BLaER1 (cell line): ENCODE measurements at regions not wholly inside any gene's neighbourhood (a gene's known extent, or its start where the extent isn't known, plus 50 kb on each side); places are given as distances from the start of the nearest gene placed in this dataset.

ENCODE experiments used
- H3K27ac ChIP-seq: shearing (Covaris generic); formaldehyde crosslinking; 2 replicates; pipeline ENCODE4 v1.8.1; 2022
- H3K27me3 ChIP-seq: shearing (Covaris generic); formaldehyde crosslinking; 2 replicates; pipeline ENCODE4 v1.8.1; 2022
- H3K36me3 ChIP-seq: shearing (Covaris generic); formaldehyde crosslinking; 2 replicates; pipeline ENCODE4 v1.8.1; 2022
- H3K4me1 ChIP-seq: shearing (Covaris generic); formaldehyde crosslinking; 2 replicates; pipeline ENCODE4 v1.8.1; 2022
- H3K4me2 ChIP-seq: shearing (Covaris generic); formaldehyde crosslinking; 2 replicates; pipeline ENCODE4 v1.8.1; 2022
- H3K4me3 ChIP-seq: shearing (Covaris generic); formaldehyde crosslinking; 2 replicates; pipeline ENCODE4 v1.8.1; 2022
- H3K9ac ChIP-seq: shearing (Covaris generic); formaldehyde crosslinking; 2 replicates; pipeline ENCODE4 v1.8.1; 2022
- H3K9me3 ChIP-seq: shearing (Covaris generic); formaldehyde crosslinking; 2 replicates; pipeline ENCODE4 v1.8.1; 2022
- H4K20me1 ChIP-seq: shearing (Covaris generic); formaldehyde crosslinking; 2 replicates; pipeline ENCODE4 v1.8.1; 2022
- Cebpa-rat ChIP-seq: shearing (Covaris generic); IDR thresholded peaks from 2 replicates; pipeline ENCODE4 v1.8.1; 2022

- Histone ChIP-seq H3K36me3 (no peaks in the 10 kb centered on the region), H4K20me1 (no peaks in the 10 kb centered on the region), H3K9ac (no peak overlapping the region), H3K4me1 (peaks cover 28% of the 10 kb centered on the region), H3K9me3 (no peaks in the 10 kb centered on the region), H3K27me3 (no peaks in the 10 kb centered on the region), H3K4me3 (no peak overlapping the region), H3K4me2 (no peak overlapping the region), H3K27ac (no peak overlapping the region)
- TF ChIP-seq Cebpa-rat: no peak
These were observed 296.6 kb upstream of the LMCD1 start for GRCh38 chr3:8204853-8205650.

- Histone ChIP-seq H3K27ac (no peak overlapping the region), H3K9ac (no peak overlapping the region), H3K4me2 (no peak overlapping the region), H3K4me1 (peaks cover 25% of the 10 kb centered on the region), H3K27me3 (no peaks in the 10 kb centered on the region), H3K36me3 (no peaks in the 10 kb centered on the region), H4K20me1 (no peaks in the 10 kb centered on the region), H3K4me3 (no peak overlapping the region), H3K9me3 (no peaks in the 10 kb centered on the region)
- no peak for TF ChIP-seq Cebpa-rat
These were observed 295.7 kb upstream of the LMCD1 start for GRCh38 chr3:8205881-8206280.

- Histone ChIP-seq H3K27ac (no peak overlapping the region), H3K4me1 (peaks cover 13% of the 10 kb centered on the region), H3K4me2 (peak overlapping the region; percentile 38), H3K9me3 (no peaks in the 10 kb centered on the region), H4K20me1 (no peaks in the 10 kb centered on the region), H3K9ac (no peak overlapping the region), H3K27me3 (no peaks in the 10 kb centered on the region), H3K4me3 (no peak overlapping the region), H3K36me3 (no peaks in the 10 kb centered on the region)
- TF ChIP-seq Cebpa-rat: no peak
These were observed 294.5 kb upstream of the LMCD1 start for GRCh38 chr3:8206971-8207617.

- peaks cover 10% of the 10 kb centered on the region for H3K4me1 ChIP-seq
- no peaks in the 10 kb centered on the region for H3K36me3 ChIP-seq
- H3K27ac ChIP-seq: no peak overlapping the region
- H4K20me1 ChIP-seq: no peaks in the 10 kb centered on the region
- H3K4me3 ChIP-seq: no peak overlapping the region
- TF ChIP-seq Cebpa-rat: no peak
- H3K9me3 ChIP-seq: no peaks in the 10 kb centered on the region
- no peak overlapping the region for H3K9ac ChIP-seq
- no peak overlapping the region for H3K4me2 ChIP-seq
- H3K27me3 ChIP-seq: no peaks in the 10 kb centered on the region
These were observed 290.7 kb upstream of the LMCD1 start for GRCh38 chr3:8210882-8211341.

- H3K9ac ChIP-seq: no peak overlapping the region
- H3K4me1 ChIP-seq: no peaks in the 10 kb centered on the region; the same call in 1 of the 2 replicates
- no peak overlapping the region for H3K4me3 ChIP-seq
- no peak overlapping the region for H3K4me2 ChIP-seq
- no peaks in the 10 kb centered on the region for H3K27me3 ChIP-seq
- TF ChIP-seq Cebpa-rat: no peak
- H3K9me3 ChIP-seq: no peaks in the 10 kb centered on the region
- no peaks in the 10 kb centered on the region for H3K36me3 ChIP-seq
- no peaks in the 10 kb centered on the region for H4K20me1 ChIP-seq
- no peak overlapping the region for H3K27ac ChIP-seq
These were observed 288.8 kb upstream of the LMCD1 start for GRCh38 chr3:8212794-8213193.

GRCh38 chr3:8213286-8213685 lies 288.3 kb upstream of the LMCD1 start:
- H3K9me3 ChIP-seq: no peaks in the 10 kb centered on the region
- H3K4me3 ChIP-seq: no peak overlapping the region
- H3K27me3 ChIP-seq: no peaks in the 10 kb centered on the region
- H3K9ac ChIP-seq: no peak overlapping the region
- no peaks in the 10 kb centered on the region for H4K20me1 ChIP-seq
- no peak overlapping the region for H3K4me2 ChIP-seq
- no peak for TF ChIP-seq Cebpa-rat
- H3K4me1 ChIP-seq: no peaks in the 10 kb centered on the region; the same call in 1 of the 2 replicates
- H3K27ac ChIP-seq: no peak overlapping the region
- no peaks in the 10 kb centered on the region for H3K36me3 ChIP-seq

DNA sequence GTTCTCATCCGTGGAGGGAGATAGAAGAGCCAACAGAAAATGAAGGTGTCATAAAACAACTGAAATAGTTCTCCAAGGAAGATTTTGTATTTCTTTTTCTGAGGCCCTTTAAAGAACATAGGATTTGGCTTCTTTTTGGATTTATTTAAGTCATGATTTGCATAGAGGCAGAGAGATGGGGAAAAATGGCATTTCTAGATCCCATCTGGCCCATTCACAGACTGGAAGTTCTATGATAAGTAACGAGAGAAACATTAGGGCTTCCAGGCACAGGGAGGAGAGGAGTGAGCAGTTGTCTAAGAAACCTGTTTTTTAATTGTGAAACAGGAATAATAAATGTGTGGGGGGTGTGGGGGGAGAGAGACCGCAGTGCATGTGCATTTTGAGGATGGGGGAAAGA lies 285.8 kb upstream of the LMCD1 start:
- TF ChIP-seq Cebpa-rat: no peak
- H3K27me3 ChIP-seq: no peaks in the 10 kb centered on the region
- H3K9ac ChIP-seq: no peak overlapping the region

DNA sequence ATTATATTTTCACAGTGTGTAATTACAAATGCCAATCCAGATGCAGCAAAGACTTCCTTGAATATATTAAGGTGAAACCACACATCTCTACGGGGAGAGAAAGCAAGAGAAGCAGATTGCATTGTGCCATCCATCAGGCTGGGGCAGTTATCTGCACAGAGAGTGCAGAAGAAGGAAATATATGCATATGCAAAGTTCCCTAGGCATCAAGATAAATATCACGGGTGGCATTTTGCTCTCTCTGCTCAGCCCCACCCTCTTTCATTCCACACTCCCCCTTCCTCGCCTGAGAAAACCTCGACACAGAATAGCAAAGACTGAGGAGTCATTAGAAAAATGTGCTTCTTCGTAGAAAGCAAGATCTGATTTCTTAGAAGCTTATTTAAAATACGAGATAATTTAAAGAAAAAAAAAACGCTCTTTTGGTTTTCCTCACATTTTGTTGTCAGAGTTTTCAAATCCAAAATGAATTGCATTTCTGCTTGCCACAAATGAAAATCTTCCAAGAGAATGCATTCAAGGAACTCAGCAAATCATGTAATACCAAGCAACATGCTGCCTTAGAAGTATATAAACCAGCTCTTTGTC lies 283.2 kb upstream of the LMCD1 start:
- Histone ChIP-seq H3K4me3 (no peak overlapping the region), H3K9me3 (no peaks in the 10 kb centered on the region), H3K27ac (no peak overlapping the region), H3K4me1 (no peaks in the 10 kb centered on the region), H3K9ac (no peak overlapping the region), H3K4me2 (no peak overlapping the region), H3K36me3 (no peaks in the 10 kb centered on the region), H4K20me1 (no peaks in the 10 kb centered on the region), H3K27me3 (no peaks in the 10 kb centered on the region)
- no peak for TF ChIP-seq Cebpa-rat

More for the DNA sequence above, 285.8 kb upstream of the LMCD1 start:
- H3K4me2 ChIP-seq: no peak overlapping the region
- no peaks in the 10 kb centered on the region for H3K36me3 ChIP-seq
- no peaks in the 10 kb centered on the region for H3K9me3 ChIP-seq
- H4K20me1 ChIP-seq: no peaks in the 10 kb centered on the region
- no peak overlapping the region for H3K4me3 ChIP-seq
- H3K4me1 ChIP-seq: no peaks in the 10 kb centered on the region; the same call in 1 of the 2 replicates
- H3K27ac ChIP-seq: no peak overlapping the region

DNA sequence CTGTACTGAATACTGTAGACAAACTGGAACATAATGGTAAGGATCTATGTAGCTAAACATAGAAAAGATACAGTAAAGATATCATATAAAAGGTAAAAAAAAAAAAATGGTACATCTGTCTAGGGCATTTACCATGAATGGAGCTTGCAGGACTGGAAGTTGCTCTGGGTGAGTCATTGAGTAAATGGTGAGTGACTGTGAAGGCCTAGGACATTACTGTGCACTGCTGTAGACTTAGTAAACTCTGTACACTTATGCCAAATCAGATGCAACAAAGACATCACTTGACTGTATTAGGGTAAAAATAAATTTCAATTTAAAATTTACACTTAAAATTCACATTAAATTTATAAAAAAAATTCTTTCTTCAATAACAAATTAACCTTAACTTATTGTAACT lies 281.3 kb upstream of the LMCD1 start:
- H3K4me3 ChIP-seq: no peak overlapping the region
- H4K20me1 ChIP-seq: no peaks in the 10 kb centered on the region

DNA sequence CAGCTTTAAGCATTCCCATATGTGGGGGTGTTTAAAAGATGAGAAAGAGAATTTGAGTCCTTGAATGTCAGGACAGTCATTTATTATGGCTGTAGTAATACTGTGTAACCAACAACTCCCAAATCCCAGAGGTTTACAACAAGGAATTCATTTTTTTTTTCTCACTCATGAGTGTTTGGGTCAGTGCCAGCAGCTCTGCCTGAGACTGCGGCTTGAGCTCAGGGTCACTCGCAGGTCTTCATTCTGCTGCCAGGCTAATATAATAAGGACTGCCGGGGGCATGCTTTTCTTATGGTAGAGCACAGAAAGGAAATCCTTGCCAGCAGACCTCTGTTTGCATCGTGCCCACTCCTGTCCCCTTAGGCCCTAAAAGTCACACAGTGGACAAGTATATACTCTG lies 277.9 kb upstream of the LMCD1 start:
- Histone ChIP-seq H3K4me2 (no peak overlapping the region), H3K36me3 (no peaks in the 10 kb centered on the region), H3K4me3 (no peak overlapping the region), H3K27me3 (no peaks in the 10 kb centered on the region), H3K9ac (no peak overlapping the region), H4K20me1 (no peaks in the 10 kb centered on the region), H3K9me3 (no peaks in the 10 kb centered on the region), H3K27ac (no peak overlapping the region), H3K4me1 (no peaks in the 10 kb centered on the region)
- TF ChIP-seq Cebpa-rat: no peak

More for the DNA sequence above, 281.3 kb upstream of the LMCD1 start:
- Histone ChIP-seq H3K9me3 (no peaks in the 10 kb centered on the region), H3K27ac (no peak overlapping the region), H3K27me3 (no peaks in the 10 kb centered on the region), H3K36me3 (no peaks in the 10 kb centered on the region), H3K9ac (no peak overlapping the region), H3K4me2 (no peak overlapping the region), H3K4me1 (no peaks in the 10 kb centered on the region)
- no peak for TF ChIP-seq Cebpa-rat
